ENCODE measurements at regions not wholly inside any gene's neighbourhood (a gene's known extent, or its start where the extent isn't known, plus 50 kb on each side); places are given as distances from the start of the nearest gene placed in this dataset.

DNA sequence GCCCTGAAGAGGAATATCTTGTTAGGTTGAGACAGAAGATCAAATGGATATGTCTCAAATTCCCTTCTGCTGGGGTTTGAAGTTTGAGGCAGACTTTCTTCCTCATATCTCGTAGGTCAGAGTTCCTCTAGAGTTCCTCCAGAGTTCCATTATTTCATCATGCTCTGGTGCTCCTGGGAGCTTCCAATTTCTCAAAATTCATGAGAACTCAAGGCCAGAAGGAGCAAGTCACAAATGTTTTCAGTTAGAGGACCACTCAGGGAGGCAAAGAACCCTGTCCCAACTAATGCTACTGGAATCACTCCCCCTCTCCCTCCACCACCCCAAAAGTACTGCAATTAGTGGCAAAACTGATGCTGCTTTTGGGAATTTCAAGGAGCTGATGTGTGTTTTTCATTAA, 115.7 kb upstream of the RBMS1 start:
- TF ChIP-seq, protein P1, sequence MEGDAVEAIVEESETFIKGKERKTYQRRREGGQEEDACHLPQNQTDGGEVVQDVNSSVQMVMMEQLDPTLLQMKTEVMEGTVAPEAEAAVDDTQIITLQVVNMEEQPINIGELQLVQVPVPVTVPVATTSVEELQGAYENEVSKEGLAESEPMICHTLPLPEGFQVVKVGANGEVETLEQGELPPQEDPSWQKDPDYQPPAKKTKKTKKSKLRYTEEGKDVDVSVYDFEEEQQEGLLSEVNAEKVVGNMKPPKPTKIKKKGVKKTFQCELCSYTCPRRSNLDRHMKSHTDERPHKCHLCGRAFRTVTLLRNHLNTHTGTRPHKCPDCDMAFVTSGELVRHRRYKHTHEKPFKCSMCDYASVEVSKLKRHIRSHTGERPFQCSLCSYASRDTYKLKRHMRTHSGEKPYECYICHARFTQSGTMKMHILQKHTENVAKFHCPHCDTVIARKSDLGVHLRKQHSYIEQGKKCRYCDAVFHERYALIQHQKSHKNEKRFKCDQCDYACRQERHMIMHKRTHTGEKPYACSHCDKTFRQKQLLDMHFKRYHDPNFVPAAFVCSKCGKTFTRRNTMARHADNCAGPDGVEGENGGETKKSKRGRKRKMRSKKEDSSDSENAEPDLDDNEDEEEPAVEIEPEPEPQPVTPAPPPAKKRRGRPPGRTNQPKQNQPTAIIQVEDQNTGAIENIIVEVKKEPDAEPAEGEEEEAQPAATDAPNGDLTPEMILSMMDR (optimal IDR thresholded peaks at IDR 0.05 in 1 of 3, IDR thresholded peaks at IDR 0.05 in 1 of 3, conservative IDR thresholded peaks at IDR 0.05 in 1 of 3; ENCODE audit: extremely low read depth in 1 of 3, insufficient read depth in 2 of 3, low read length in 3 of 3): no peak
- no peak for TF ChIP-seq EZH2 (IDR thresholded peaks at IDR 0.05; ENCODE audit: low read length)

All from keratinocyte (primary cell).